Activated CD4-positive, alpha-beta T cell treated with anti-CD3 and anti-CD28 coated beads, Interleukin-2, amount 10 ng/mL, durations not matched to agents 24 days and 14 days (primary cell): ENCODE measurements at regions not wholly inside any gene's neighbourhood (a gene's known extent, or its start where the extent isn't known, plus 50 kb on each side); places are given as distances from the start of the nearest gene placed in this dataset.

Experiments
- DNase-seq: peaks from one replicate; pipeline ENCODE4 v3.0.0; 2022
- H3K27ac Mint-ChIP-seq: one replicate; pipeline ENCODE4 v1.8.0; 2022; ENCODE audit warnings: mild to moderate bottlenecking, mixed read lengths
- H3K27me3 Mint-ChIP-seq: one replicate; pipeline ENCODE4 v1.8.0; 2022; ENCODE audit warnings: mixed read lengths
- H3K36me3 Mint-ChIP-seq: one replicate; pipeline ENCODE4 v1.8.0; 2022; ENCODE audit warnings: low read depth, mild to moderate bottlenecking, mixed read lengths
- H3K4me1 Mint-ChIP-seq: one replicate; pipeline ENCODE4 v1.8.0; 2021; ENCODE audit warnings: mixed read lengths
- H3K4me3 Mint-ChIP-seq: one replicate; pipeline ENCODE4 v1.8.0; 2022; ENCODE audit warnings: mild to moderate bottlenecking, moderate library complexity, mixed read lengths
- H3K9me3 Mint-ChIP-seq: one replicate; pipeline ENCODE4 v1.8.0; 2021; ENCODE audit warnings: mixed read lengths
- intact Hi-C: fragments of 100-400 bp; cut with micrococcal nuclease; formaldehyde crosslinking; loops from one replicate; pipeline ENCODE4 v1.15.1; 2023

DNA sequence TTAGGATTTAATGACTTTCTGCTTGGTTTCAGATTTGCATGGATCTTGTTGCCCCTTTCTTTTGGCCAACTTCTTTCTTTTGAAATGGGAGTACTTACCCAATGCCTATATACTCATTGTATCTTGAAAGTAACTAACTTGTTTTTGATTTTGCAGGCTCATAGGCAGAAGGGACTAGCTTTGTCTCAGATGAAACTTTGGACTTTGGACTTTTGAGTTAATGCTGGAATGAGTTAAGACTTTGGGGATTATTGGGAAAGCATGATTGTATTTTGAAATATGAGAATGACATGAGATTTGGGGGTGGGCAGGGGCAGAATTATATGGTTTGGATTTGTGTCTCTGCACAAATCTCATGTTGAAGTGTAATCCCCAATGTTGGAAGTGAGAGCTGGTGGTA, 657.1 kb downstream of the TMTC2 start:
- Mint-ChIP-seq H3K36me3 (no peaks in the 10 kb centered on the region), H3K27ac (no peak overlapping the region), H3K9me3 (no peaks in the 10 kb centered on the region), H3K4me1 (no peaks in the 10 kb centered on the region), H3K27me3 (no peaks in the 10 kb centered on the region), H3K4me3 (no peak overlapping the region)
- intact Hi-C loops, result no loop called here
- no peak for DNase-seq

- Mint-ChIP-seq H3K9me3 (no peaks in the 10 kb centered on the region), H3K27me3 (no peaks in the 10 kb centered on the region), H3K4me1 (no peaks in the 10 kb centered on the region), H3K4me3 (no peak overlapping the region), H3K27ac (no peak overlapping the region), H3K36me3 (no peaks in the 10 kb centered on the region)
- DNase-seq, result no peak
- intact Hi-C loops, result no loop called here
Observed at GRCh38 chr12:83335748-83336147, 649.0 kb downstream of the TMTC2 start.

DNA sequence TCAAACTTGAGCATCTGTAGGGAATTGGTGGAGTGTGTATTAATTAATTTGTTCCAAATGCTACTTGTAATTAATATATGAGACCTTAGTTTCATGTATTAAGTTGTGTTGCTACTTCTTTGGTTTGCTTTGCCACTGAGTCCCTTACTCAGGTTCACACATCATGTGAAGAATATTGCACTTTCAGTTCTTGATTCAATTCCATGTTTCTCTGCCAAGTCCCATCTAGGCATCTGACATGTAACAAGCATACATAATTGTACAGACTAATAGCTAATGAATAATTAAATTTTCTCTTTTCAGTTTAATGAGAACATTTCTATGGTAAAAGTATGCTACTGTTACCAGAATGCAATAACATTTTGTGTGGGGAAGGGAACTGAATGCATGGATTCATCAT, 640.0 kb downstream of the TMTC2 start:
- H3K4me3 Mint-ChIP-seq, result no peak overlapping the region
- no peaks in the 10 kb centered on the region for H3K4me1 Mint-ChIP-seq
- intact Hi-C loops, result no loop called here
- DNase-seq, result no peak
- H3K36me3 Mint-ChIP-seq, result no peaks in the 10 kb centered on the region
- H3K9me3 Mint-ChIP-seq, result no peaks in the 10 kb centered on the region
- no peaks in the 10 kb centered on the region for H3K27me3 Mint-ChIP-seq
- no peak overlapping the region for H3K27ac Mint-ChIP-seq

- Mint-ChIP-seq H3K4me1 (no peaks in the 10 kb centered on the region), H3K27ac (no peak overlapping the region), H3K27me3 (no peaks in the 10 kb centered on the region), H3K9me3 (no peaks in the 10 kb centered on the region), H3K36me3 (no peaks in the 10 kb centered on the region), H3K4me3 (no peak overlapping the region)
- no peak for DNase-seq
- intact Hi-C loops, result no loop called here
Observed at GRCh38 chr12:83323866-83324265, 637.2 kb downstream of the TMTC2 start.

DNA sequence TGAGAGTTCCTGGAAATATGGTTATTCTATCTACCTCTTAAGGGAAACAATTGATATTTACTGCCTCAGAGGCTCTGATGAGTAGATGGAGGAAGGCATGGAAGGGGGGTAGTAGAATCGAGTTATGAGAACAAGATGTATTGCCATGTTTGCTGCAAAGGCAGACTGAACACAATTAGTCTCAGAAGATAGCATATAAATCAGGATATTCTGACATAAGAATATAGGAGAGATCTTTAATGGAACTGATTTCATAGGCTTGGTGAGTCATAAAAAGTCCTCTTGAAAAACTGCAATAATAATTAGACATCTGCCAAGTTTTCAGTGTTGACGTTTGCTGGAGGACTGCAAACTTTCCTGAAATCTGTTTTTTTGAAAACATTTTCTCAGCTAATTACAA, 636.1 kb downstream of the TMTC2 start:
- no peaks in the 10 kb centered on the region for H3K9me3 Mint-ChIP-seq
- no peak overlapping the region for H3K4me3 Mint-ChIP-seq
- H3K36me3 Mint-ChIP-seq, result no peaks in the 10 kb centered on the region
- H3K27me3 Mint-ChIP-seq, result no peaks in the 10 kb centered on the region
- no peaks in the 10 kb centered on the region for H3K4me1 Mint-ChIP-seq
- intact Hi-C loops, result no loop called here
- no peak overlapping the region for H3K27ac Mint-ChIP-seq
- DNase-seq, result no peak

- DNase-seq, result no peak
- Mint-ChIP-seq H3K4me3 (no peak overlapping the region), H3K4me1 (no peaks in the 10 kb centered on the region), H3K27me3 (no peaks in the 10 kb centered on the region), H3K36me3 (no peaks in the 10 kb centered on the region), H3K9me3 (no peaks in the 10 kb centered on the region), H3K27ac (no peak overlapping the region)
- intact Hi-C loops, result no loop called here
Observed at GRCh38 chr12:83321971-83322370, 635.3 kb downstream of the TMTC2 start.

- Mint-ChIP-seq H3K36me3 (no peaks in the 10 kb centered on the region), H3K4me3 (no peak overlapping the region), H3K9me3 (no peaks in the 10 kb centered on the region), H3K4me1 (no peaks in the 10 kb centered on the region), H3K27ac (no peak overlapping the region), H3K27me3 (no peaks in the 10 kb centered on the region)
- intact Hi-C loops, result no loop called here
- no peak for DNase-seq
Observed at GRCh38 chr12:83320350-83320749, 633.6 kb downstream of the TMTC2 start.

GRCh38 chr12:83318386-83319098, 631.8 kb downstream of the TMTC2 start:
- Mint-ChIP-seq H3K27ac (no peak overlapping the region), H3K27me3 (no peaks in the 10 kb centered on the region), H3K36me3 (no peaks in the 10 kb centered on the region), H3K4me3 (no peak overlapping the region), H3K9me3 (no peaks in the 10 kb centered on the region), H3K4me1 (no peaks in the 10 kb centered on the region)
- intact Hi-C loops, result no loop called here
- no peak for DNase-seq

- intact Hi-C loops, result no loop called here
- H3K4me3 Mint-ChIP-seq, result no peak overlapping the region
- H3K4me1 Mint-ChIP-seq, result no peaks in the 10 kb centered on the region
- DNase-seq, result no peak
- no peak overlapping the region for H3K27ac Mint-ChIP-seq
- H3K27me3 Mint-ChIP-seq, result no peaks in the 10 kb centered on the region
- H3K36me3 Mint-ChIP-seq, result no peaks in the 10 kb centered on the region
- no peaks in the 10 kb centered on the region for H3K9me3 Mint-ChIP-seq
Observed at GRCh38 chr12:83317595-83317994, 630.9 kb downstream of the TMTC2 start.

GRCh38 chr12:83313827-83314226, 627.1 kb downstream of the TMTC2 start:
- Mint-ChIP-seq H3K4me3 (no peak overlapping the region), H3K27ac (no peak overlapping the region), H3K27me3 (no peaks in the 10 kb centered on the region), H3K36me3 (no peaks in the 10 kb centered on the region), H3K9me3 (no peaks in the 10 kb centered on the region), H3K4me1 (no peaks in the 10 kb centered on the region)
- no peak for DNase-seq
- intact Hi-C loops, result no loop called here

DNA sequence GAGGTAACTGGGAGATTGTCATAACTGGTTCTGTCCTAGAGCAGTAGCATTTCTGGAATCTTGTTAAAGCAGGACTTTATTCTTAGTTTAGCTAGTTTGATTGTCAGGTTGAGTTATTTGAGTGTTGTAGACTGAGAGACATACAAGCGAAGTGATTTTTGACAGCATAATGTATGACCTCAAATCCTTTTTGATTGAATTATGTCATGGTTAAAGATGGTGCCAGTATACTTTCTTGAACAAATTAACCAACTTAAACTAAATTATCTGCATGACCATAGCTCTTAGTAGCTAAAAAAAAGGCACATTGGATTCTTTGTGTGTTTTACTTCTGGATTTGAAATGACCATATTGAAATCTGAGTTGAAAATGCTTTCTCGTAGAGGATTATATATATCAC, 626.6 kb downstream of the TMTC2 start:
- no peak for DNase-seq
- Mint-ChIP-seq H3K9me3 (no peaks in the 10 kb centered on the region), H3K27me3 (no peaks in the 10 kb centered on the region), H3K4me3 (no peak overlapping the region), H3K36me3 (no peaks in the 10 kb centered on the region), H3K27ac (no peak overlapping the region), H3K4me1 (no peaks in the 10 kb centered on the region)
- intact Hi-C loops, result no loop called here

DNA sequence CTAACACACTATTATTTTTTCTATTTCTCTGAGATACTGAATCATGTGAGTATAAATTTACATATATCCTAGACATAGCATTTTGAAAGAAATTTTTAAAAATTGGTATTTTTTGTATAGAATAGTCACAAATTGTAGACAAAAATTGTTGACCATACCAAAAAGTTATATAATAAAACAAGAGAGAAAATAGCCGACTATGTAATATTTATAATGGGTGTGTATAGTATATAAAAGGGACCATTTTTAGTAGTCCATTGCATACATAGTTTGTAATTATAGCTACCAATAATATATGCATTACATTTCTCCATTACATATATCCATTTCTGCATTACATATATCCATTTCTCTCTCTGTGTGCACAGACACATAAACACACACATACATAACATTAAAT, 590.2 kb downstream of the TMTC2 start:
- H3K27me3 Mint-ChIP-seq, result no peaks in the 10 kb centered on the region
- H3K9me3 Mint-ChIP-seq, result peaks cover 21% of the 10 kb centered on the region
- H3K4me3 Mint-ChIP-seq, result no peak overlapping the region
- intact Hi-C loops, result no loop called here
- H3K4me1 Mint-ChIP-seq, result no peaks in the 10 kb centered on the region
- H3K36me3 Mint-ChIP-seq, result no peaks in the 10 kb centered on the region
- H3K27ac Mint-ChIP-seq, result no peak overlapping the region
- DNase-seq, result no peak

- no peaks in the 10 kb centered on the region for H3K36me3 Mint-ChIP-seq
- no peak overlapping the region for H3K4me3 Mint-ChIP-seq
- DNase-seq, result no peak
- H3K9me3 Mint-ChIP-seq, result peaks cover 20% of the 10 kb centered on the region
- H3K27me3 Mint-ChIP-seq, result no peaks in the 10 kb centered on the region
- intact Hi-C loops, result no loop called here
- no peak overlapping the region for H3K27ac Mint-ChIP-seq
- no peaks in the 10 kb centered on the region for H3K4me1 Mint-ChIP-seq
Observed at GRCh38 chr12:83271201-83271600, 584.5 kb downstream of the TMTC2 start.

GRCh38 chr12:83265808-83266207, 579.1 kb downstream of the TMTC2 start:
- H3K9me3 Mint-ChIP-seq, result no peaks in the 10 kb centered on the region
- intact Hi-C loops, result no loop called here

DNA sequence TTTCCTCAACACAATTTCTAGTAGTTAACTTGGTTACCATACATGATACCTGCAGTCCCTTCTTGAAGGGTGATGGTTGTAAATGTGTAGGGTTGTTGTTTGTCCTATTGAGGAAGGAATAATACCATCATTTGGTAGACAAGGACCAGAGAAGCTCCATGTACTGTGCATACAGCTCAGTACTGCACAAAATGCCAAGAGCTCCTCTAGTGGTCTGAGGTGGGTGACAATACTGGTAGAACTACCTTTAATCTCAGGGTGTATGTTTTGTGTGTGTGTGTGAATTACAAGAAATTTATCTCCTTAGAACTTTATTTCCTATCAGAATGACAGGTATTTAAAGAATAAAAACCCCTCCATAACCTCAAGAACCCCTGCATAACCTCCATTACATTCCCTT, 575.3 kb downstream of the TMTC2 start:
- Mint-ChIP-seq H3K4me1 (no peaks in the 10 kb centered on the region), H3K27ac (no peak overlapping the region)

More at GRCh38 chr12:83265808-83266207, 579.1 kb downstream of the TMTC2 start:
- Mint-ChIP-seq H3K4me1 (no peaks in the 10 kb centered on the region), H3K4me3 (no peak overlapping the region), H3K27ac (no peak overlapping the region), H3K27me3 (no peaks in the 10 kb centered on the region), H3K36me3 (no peaks in the 10 kb centered on the region)
- no peak for DNase-seq

More for the DNA sequence above, 575.3 kb downstream of the TMTC2 start:
- Mint-ChIP-seq H3K36me3 (no peaks in the 10 kb centered on the region), H3K4me3 (no peak overlapping the region), H3K9me3 (no peaks in the 10 kb centered on the region), H3K27me3 (no peaks in the 10 kb centered on the region)
- intact Hi-C loops, result no loop called here
- no peak for DNase-seq
